NT2/D1 (cell line): ENCODE measurements at regions not wholly inside any gene's neighbourhood (a gene's known extent, or its start where the extent isn't known, plus 50 kb on each side); places are given as distances from the start of the nearest gene placed in this dataset.

Experiments used
- SUZ12 ChIP-seq: IDR thresholded peaks from 2 replicates; pipeline ENCODE4 v1.6.1; 2011; ENCODE audit not compliant: insufficient read length, insufficient read depth; ENCODE audit errors: extremely low read depth
- YY1 ChIP-seq: IDR thresholded peaks from 2 replicates; pipeline ENCODE4 v1.6.1; 2011; ENCODE audit not compliant: insufficient read length, insufficient read depth
- ZNF274 ChIP-seq: IDR thresholded peaks from 2 replicates; pipeline ENCODE4 v1.6.1; 2011; ENCODE audit warnings: mild to moderate bottlenecking, low read depth, low read length

GRCh38 chr16:59123479-59123878, 389.4 kb upstream of the GOT2 start:
- TF ChIP-seq YY1 (no peak), ZNF274 (no peak), SUZ12 (no peak)
